ENCODE measurements at regions not wholly inside any gene's neighbourhood (a gene's known extent, or its start where the extent isn't known, plus 50 kb on each side); places are given as distances from the start of the nearest gene placed in this dataset.

DNA sequence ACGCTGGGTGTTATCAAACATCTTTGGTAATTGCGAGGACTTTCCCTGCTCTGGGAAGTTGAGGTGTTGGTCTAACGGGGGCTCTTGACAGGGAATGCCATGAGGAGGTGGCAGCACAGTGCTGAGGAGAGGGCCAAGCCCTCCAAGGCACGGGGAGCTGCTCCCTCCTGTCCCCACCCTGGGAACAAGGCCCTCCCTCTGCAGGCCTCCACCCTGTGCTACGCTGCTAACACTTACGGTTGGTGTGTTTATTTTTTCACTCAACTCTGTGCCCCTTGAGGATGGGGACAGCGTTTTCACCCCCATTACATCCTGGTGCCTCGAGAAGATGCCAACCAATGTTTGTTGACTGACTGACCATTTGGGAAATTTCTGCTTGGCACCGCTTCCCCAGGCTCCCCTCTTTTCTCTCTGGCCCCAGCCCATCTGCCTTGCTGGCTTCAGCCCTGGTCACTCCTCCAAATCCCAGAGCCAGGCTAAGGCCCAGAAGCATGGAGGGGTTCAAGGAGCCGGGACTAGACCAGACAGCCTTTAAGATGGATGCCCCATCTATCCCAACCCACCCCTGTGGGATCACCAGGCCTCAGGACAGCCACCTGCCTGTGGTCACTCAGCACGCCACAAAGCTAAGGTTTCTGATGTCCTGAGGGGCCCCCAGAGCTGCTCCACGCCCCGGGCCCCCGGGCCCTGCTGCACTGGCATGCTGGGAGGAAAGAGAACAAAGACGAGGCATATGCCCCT is 125.7 kb downstream of the BARX1 start:
- DNase-seq (ENCODE audit: low read depth in 1 of 2, low spot score in 1 of 2): no peak

DNA sequence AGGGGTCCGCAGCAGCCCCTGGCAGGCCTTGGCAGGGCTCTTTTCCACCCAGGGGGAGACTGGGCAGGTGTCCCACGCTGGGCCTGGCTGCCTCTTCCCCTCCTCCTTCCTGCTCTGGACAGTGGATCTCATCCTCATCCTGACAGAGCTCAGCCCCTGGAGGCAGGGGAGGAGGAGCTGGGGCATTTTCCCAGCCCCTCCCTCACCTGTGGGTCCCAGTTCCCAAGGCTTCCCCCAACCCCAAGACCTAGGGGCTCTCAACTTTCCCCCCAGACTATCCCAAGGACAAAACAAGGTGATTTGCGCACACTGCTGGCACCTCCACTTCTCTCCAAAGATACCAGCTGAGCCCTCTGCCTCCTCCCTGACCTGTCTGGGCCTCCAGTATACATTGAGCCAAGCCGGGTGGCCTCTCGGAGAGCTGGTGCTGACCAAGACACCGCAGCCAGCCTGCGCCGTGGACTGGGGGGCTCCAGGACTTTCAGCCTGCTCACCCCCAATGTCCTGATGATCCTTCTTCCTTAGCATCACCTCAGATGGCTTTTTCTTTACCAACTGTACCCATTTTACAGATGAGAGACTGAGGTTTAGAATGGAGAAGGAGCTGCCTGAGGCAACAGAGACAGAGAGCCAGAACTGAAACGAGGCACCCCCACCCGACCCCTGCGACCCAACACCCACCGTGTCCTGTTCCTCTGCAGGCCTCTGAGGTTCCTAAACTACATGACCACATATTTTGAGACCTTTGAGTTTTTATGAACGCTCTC is 126.6 kb downstream of the BARX1 start:
- DNase-seq (ENCODE audit: low read depth in 1 of 2, low spot score in 1 of 2): no peak

DNA sequence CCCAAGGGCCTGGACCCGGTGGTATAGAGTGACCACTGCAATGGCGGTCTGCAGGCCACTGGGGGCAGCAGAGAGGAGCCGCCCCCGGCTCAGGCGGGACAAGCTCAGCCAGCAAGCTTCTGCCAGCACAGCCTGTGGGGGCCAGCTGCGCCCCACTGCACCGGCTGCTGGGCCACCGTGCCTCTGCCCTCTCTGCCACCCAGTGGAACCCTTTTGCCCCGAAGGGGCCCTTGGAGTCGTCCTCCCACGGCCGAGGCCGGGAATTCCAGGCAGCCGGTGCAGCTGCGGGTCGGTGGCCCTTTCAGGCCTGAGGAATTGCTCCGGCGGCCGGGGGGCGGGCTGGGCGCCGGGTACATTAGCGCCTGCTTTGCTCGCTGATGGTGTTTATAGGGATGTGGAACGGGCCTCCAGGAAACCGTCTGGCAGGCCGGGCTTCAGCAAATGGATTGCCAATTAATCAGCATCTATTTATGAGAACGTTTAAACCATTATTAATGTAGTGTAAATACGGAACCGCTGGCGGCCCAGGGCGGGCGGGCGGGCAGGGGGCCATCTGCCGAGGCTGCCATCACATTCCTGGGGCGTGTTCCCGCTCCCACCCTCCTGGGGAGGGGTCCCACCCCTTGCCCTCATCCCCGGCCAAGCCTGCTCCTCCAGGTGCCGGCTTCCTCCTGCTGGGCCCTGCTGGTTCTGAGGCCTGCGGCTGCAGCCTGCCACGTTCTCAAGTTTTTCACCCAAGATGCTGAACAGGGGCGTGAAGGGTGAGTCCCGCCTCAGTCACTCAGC is 127.4 kb downstream of the BARX1 start:
- peak in 1 of 2 donors; percentile 18 for DNase-seq (ENCODE audit: low read depth in 1 of 2, low spot score in 1 of 2)

DNA sequence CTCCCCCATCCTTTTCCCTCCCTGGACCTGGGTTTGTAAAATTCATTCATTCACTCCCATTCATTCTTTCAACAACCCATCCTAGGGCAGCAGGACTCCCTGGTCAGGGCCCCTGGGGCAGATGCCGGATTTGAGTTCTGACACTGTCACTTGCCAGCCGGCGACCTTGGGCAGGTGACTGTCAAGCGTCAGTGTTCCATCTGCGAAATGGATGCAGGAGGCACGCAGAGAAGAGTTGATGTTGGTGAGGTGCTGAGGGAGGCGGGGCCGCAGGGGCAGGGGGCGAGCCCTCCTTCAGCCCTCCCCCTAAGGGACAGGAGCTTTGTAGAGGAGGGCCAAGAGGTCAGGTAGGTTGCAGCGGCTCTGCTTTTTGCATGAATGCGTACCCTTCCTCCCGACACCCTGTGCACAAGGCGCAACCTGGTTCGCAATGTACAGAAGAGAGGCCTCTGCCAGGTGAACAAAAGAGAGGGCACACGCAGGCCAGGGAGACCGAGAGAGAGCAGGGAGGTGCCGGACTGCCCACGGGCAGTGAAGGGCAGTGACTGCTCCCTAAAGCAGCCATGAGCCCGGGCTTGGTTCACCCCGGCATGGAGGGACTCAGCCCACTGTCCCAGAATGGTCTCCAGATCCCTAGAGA is 128.1 kb downstream of the BARX1 start:
- DNase-seq (ENCODE audit: low read depth in 1 of 2, low spot score in 1 of 2): no peak

DNA sequence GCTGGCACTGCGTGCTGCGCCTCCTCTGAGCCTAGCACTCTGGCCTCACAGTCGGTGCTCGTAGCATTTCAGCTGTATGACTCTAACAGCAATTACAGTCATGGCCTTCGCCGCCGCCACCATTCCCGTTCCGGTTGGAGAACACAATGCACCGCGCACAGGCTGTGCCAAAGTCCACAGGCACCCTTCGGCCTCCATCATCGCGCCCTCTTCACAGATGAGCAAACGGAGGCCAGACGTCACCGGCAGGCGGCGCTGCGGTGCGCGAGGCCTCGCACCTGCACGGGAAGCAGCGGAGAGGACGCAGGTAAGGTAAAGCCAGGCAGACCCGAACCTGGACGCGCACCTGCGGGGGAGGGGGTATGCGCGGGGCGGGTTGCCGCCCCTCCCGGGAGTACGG is 128.9 kb downstream of the BARX1 start:
- peak in 1 of 2 donors; percentile 28 for DNase-seq (ENCODE audit: low read depth in 1 of 2, low spot score in 1 of 2)

DNA sequence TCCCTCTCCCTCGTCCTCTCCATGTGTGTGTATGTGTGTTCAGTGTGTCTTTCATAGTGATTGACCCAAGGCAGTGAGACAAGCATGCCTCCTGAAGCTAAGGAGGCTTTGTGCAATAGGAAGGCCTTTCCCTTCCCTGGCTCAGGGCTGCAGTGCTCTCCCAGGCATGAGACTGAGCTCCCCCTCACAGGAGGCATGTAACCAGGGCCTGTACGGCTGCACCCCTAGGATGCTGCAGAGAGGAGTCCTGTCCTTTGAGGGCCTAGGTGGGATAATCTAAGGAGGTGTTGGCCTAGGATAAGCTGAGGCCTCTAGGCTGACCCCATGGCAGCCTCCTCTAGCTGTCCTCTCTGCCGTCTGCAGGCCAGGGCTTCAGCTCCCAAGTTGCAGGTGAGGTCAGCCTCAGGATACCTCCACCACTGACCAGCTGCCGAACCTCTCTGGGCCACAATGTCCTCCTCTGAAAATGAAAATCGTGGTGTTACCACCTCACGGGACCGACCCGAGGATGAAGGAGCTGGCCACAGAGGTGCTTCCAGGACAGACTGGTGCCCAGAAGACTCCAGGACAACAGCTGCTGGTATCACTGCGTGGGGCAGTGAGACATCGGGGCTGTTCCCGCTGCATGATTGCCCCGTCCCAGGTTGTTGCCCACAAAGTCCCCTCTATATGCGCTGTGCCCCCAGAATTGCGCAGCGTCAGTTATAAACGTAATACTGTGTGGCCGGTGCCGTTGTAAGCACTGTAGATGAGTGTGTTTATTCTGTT is 129.6 kb downstream of the BARX1 start:
- no peak for DNase-seq (ENCODE audit: low read depth in 1 of 2, low spot score in 1 of 2)

DNA sequence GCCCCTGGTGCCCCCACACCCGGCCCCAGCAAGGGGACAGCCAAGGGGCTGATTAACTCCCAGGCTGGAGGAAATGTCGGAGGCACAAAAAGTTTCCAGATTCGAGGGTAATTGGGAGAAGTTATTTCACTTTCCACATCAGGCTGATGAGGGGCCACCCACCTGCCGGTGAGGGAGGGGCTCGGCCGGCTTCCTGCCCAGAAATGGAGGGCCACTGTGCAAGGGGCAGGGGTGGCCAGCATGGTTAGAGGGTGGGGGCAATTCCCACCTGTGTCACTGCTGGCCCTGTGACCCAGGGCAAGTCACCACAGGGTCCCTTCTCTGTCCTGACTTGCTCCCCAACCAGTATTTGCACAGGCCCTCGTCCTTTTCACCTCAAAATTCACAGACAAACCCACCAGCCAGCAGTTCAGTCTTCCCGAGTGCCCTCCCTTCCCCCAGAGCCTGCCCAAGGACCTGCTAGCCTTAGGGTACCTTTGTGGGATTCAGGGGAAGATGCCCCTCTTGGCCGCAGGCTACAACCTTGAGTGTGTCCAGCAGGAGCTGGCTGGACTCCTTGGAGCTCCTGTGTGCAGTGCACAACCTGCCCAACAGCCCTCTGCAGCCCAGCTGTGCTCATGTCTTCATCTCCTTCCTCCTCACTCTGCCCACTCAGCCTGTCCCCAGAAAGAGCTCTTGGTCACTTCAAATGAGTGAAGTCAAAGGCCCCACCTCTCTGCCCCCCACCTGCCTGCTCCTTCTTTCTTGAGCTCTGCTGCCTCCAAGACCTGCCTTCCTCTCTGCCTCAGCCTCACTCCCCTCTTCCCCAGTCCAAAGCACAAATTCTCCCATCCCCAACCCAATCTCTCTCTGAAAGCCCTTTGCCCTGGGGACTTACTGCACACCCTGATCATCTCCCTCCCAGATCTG is 130.5 kb downstream of the BARX1 start:
- no peak for DNase-seq (ENCODE audit: low read depth in 1 of 2, low spot score in 1 of 2)

DNA sequence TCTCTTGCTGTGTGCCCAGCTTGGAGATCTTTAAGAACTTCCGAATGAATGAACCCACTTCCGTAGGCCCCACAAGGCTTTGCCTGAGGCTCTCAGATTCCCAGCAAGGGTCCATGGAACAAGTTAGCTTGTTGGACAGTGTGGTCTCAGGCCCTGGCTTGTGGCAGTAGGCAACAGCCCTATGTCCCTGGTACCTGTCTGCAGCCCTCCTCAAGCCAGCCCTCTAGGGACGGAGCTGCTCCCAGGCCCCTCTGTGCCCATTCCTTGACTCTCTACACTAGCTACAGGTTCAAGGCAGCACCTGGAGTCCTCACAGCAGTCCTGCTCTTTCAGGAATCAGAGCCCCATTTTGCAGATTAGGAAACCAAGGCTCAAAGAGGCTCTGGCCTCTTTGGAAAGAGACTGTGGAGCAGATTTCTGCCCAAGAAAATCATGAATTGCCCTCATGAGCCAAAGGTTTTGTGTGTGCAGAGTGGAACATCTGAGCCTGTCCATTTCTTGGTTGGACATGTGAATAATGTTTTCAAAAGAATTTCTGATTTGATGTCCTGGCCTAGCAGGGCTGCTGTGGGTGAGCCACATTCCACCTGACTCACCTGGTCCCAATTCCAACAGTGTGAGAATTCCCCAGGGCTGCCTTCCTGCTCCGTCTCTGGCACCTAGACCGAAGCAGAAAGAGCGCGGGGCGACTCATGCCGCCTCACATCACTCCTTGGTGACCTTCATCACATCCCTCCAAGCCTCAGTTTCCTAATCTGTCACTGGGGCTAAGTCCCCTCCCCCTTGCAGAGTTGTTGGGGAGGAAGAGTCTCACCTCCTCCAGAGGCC is 131.7 kb downstream of the BARX1 start:
- no peak for DNase-seq (ENCODE audit: low read depth in 1 of 2, low spot score in 1 of 2)

DNA sequence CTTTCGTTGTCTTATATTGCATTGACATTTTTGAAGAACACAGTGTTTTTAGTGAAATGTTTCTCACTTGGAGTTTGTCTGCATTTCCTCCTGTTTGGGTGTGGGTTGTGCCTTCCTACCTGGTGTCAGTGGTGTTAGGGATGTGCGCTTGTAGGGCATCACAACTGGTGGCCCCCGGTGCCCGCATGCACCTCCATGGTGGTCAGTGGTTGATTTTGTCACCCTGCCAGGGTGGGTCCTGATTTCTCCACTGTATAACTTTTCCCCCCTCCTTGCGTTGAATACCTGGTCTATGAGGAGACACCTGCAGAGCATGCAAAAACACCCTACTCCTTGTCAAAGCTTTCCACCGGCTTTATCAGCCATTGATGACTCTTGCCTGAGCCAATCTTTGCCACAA is 132.9 kb downstream of the BARX1 start:
- no peak for DNase-seq (ENCODE audit: low read depth in 1 of 2, low spot score in 1 of 2)

DNA sequence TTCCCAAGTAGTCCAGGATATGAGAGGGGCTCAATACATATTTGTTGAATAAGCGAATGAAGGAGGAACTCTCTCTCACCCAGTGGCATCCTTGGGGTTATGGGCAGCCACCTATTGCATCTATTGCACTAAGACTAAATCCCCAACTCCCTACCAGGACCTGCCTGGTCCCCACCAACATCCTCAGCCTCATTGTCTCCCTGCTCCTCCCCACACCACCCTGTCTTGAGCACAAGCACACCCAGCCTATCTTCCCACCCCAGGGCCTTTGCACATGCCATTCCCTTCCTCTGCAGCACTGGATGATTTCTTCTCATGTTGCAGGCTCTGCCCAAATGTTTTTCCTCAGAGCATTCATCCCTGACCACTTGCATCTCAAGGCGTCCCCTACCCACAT is 133.8 kb downstream of the BARX1 start:
- DNase-seq (ENCODE audit: low read depth in 1 of 2, low spot score in 1 of 2): no peak

DNA sequence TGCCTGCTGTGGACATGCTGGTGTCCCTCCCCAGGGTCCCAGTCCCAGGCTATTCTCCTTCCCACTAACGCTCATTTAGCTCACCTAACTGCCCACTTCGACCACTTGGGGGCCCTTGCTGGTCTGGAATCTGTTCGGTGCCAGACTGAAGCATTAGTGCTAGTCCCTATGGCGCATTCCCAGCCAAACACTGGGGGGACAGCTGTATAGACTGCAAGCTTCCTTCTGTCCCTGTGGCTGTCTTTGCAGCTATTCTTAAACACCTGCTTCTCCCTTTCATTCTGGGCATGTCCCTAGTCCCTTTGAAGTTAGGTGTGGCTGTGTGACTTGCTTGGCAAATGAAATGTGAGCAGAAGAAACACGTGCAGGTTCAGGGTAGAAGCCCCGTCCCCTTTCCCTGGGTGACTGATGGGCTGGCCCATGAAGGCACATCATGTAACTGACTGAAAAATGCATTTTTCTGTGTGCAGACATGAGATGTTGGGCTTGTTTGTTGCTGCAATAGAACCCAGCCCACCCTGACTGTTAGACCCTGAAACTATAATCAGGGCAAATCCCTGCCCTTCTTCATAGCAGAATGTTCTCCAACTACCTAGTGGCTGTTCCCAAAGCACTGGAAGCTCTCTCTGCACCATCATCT is 134.4 kb downstream of the BARX1 start:
- DNase-seq (ENCODE audit: low read depth in 1 of 2, low spot score in 1 of 2): no peak

DNA sequence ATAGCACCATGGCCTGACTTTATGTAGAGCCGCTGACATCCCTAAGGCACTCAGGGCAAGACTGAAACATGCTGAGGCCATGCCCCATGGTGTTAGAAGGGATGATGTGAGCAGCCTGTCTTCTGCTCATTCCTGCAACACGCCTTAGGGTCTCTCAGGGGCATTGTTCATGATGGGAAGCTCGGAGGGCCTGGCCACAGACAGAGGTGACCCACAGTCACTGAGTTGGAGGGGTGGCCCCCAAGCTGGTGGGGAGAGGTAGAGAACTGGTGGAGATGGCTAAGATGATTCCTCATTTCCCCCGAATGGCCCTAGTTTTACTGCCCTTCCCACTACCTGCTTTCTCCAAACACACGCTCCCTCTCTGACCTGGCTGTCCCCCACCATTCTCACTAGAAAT is 135.2 kb downstream of the BARX1 start:
- no peak for DNase-seq (ENCODE audit: low read depth in 1 of 2, low spot score in 1 of 2)

DNA sequence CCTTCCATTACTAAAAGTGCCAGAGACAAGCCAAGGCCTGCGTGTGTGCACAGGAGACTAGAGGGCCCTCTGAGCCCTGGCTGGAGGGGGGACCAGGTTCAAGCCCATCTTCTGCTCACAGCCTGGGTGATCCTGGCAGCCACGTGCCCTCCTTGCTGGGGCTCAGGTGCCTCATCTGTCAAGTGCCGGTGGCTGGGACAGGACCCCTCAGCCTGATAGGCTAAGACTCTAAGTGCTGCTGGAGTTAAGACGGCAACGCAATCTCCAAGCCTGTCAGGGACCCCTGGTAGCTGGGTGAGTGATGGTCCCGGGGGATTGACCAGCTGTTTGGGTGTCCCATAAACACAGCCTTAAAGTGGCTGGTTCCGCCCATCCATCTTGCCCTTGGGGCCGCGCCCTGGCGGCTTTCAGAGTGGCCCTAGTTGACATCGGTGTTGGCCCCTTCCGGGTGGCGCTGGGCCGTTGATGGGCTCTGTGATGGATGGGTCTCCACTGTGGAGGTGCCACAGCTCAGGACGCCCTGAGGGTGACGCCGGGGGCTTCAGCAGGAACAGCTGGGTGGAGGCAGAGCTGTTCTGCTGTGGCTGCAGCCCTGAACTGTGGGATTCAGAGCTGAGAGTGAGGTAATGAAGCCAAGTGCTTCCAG is 136.2 kb downstream of the BARX1 start:
- DNase-seq (ENCODE audit: low read depth in 1 of 2, low spot score in 1 of 2): no peak

DNA sequence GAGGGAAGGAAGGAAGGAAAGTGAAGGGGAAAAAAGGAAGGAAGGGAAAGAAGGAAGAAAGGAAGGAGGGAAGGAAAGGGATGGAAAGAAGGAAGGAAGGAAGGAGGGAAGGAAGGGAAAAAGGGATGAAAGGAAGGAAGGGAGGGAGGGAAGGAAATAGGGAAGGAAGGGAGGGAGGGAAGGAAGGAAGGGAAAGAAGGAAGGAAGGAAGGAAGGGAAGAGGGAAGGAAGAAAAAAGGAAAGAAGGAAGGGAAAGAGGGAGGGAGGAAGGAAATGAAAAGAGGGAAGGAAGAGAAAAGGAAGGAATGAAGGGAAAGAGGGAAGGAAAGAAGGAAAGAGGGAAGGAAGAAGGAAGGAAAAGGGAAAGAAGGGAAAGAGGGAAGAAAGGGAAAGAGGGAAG is 136.9 kb downstream of the BARX1 start:
- DNase-seq (ENCODE audit: low read depth in 1 of 2, low spot score in 1 of 2): no peak

DNA sequence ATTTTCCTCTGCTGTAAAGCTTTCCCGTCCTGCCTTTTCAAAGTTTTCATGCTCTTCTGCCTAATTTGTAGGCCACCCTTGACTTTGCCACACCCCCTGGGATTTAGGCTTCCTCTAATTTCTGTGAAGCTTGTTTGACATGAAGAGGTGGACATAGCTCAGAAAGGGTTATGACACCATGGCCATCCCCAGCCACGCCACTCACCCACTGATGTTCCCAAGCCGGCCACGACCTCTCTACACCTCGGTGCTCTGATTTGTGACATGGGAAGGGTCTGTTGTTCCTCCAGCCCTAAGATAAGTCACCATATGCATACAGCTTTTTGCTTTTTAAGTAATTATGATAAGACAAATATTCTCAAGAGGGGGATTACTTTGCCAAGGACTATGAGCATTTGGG is 139.5 kb downstream of the BARX1 start:
- no peak for DNase-seq (ENCODE audit: low read depth in 1 of 2, low spot score in 1 of 2)

DNA sequence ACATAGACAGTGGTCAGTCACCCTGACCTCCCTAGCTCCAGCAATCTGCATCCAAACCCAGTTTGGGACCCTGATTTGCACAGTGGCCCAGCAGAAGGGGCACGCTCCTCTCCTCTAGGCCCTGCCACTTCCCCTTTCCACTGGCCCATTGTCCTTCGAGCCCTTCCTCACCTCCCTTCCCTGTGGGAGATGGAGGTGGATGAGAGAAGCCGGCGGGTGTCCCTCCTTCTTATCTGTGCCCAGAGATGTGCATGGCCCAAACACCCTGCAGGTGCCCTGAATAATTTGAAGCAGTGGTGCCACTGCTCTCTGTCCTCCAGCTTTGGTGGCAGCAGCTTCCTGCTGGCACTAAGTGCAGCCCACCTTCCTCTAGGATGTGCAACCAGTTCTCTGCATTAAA is 140.0 kb downstream of the BARX1 start:
- DNase-seq (ENCODE audit: low read depth in 1 of 2, low spot score in 1 of 2): no peak

DNA sequence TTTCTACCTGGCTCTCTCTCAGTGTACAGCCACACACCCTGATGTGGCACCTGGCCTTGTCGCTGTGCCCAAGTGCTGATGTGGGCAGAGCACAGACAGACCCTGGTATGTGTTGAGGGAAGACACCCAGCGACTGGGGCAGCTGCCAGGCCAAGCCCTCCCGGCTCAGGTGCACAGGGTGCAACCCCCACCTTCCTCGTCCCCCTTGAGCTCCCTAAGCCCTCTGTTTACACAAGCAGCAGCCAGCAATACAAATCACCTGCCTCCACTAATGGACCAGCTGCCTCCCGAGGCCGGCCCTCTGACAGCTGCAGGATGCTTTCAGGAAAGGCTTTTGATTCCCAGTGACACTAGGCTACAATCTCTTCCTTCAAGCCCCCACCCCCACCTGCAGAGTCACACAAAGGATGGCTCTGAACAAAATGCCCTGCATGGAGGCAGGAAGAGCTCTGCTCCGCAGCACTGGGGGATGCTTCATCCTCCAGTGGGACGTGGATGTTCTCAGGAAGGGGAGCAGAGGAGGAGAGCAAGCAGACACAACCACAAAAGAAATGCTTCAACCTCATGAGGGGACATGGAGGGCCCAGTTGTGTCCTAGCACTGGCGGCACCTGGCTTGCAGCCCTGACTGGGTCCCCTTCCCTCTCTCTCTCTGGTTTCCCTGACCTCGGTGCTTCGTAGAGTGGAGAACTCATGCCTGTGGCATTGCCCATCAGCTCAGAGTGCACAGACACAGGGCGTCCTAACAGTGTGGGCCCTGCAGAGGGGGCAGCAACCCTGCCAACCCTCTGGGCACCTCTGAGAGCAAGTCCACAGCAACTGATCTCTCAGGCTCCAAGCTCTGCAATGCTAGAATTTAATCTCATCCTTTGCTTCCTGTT is 140.8 kb downstream of the BARX1 start:
- DNase-seq (ENCODE audit: low read depth in 1 of 2, low spot score in 1 of 2): no peak
